ENCODE measurements at regions not wholly inside any gene's neighbourhood (a gene's known extent, or its start where the extent isn't known, plus 50 kb on each side); places are given as distances from the start of the nearest gene placed in this dataset.

- no peak for TF ChIP-seq CTCF (IDR thresholded peaks at IDR 0.05)
- no peak for TF ChIP-seq POLR2A (IDR thresholded peaks at IDR 0.05)
Observed at GRCh38 chr6:134844120-134844519, 105.8 kb downstream of the ALDH8A1 start.

Data from right lobe of liver (tissue), 4 donors.